ENCODE measurements at regions not wholly inside any gene's neighbourhood (a gene's known extent, or its start where the extent isn't known, plus 50 kb on each side); places are given as distances from the start of the nearest gene placed in this dataset.

- no peak for TF ChIP-seq POLR2A (IDR thresholded peaks at IDR 0.05; ENCODE audit: low read depth, low read length)
- no peak for TF ChIP-seq POLR2AphosphoS5 (IDR thresholded peaks at IDR 0.05; ENCODE audit: low read depth, low read length)
- no peak for TF ChIP-seq TAF1 (IDR thresholded peaks at IDR 0.05; ENCODE audit: borderline replicate concordance, low read depth, low read length)
Observed at GRCh38 chrX:125003746-125004446, 315.8 kb upstream of the TEX13C start.

All from GM12892 (cell line).